SK-N-SH treated with all-trans-retinoic acid at 6 μM for 48 hours (cell line): ENCODE measurements at regions not wholly inside any gene's neighbourhood (a gene's known extent, or its start where the extent isn't known, plus 50 kb on each side); places are given as distances from the start of the nearest gene placed in this dataset.

Source experiments
- ATAC-seq: fragments of 200-7000 bp; cut with Tn5 transposase; 3 replicates; pipeline ENCODE4 v1.9.1; 2020; ENCODE audit warnings: mild to moderate bottlenecking, moderate library complexity
- ARNTL ChIP-seq: fragments of 450-650 bp; formaldehyde crosslinking; IDR thresholded peaks from 2 replicates; pipeline ENCODE4 v1.5.0; 2020; ENCODE audit warnings: low read depth, mild to moderate bottlenecking, moderate library complexity, borderline replicate concordance
- BACH2 ChIP-seq: fragments of 250-450 bp; sonication (Bioruptor Pico); IDR thresholded peaks from 2 replicates; pipeline ENCODE4 v1.9.0; 2021; ENCODE audit warnings: mild to moderate bottlenecking, borderline replicate concordance
- CSDC2 ChIP-seq: fragments of 250-450 bp; sonication (Bioruptor Pico); IDR thresholded peaks from 2 replicates; pipeline ENCODE4 v1.5.0; 2020; ENCODE audit warnings: mild to moderate bottlenecking, moderate library complexity
- ESRRG ChIP-seq: fragments of 250-450 bp; sonication (Bioruptor Pico); IDR thresholded peaks from 2 replicates; pipeline ENCODE4 v1.6.1; 2021; ENCODE audit warnings: mild to moderate bottlenecking
- GLIS3 ChIP-seq: fragments of 250-450 bp; sonication (Bioruptor Pico); IDR thresholded peaks from 2 replicates; pipeline ENCODE4 v1.5.0; 2020; ENCODE audit warnings: mild to moderate bottlenecking, moderate library complexity
- ISL1 ChIP-seq: fragments of 250-450 bp; sonication (Bioruptor Pico); IDR thresholded peaks from 2 replicates; pipeline ENCODE4 v2.1.2; 2022; ENCODE audit warnings: mild to moderate bottlenecking, moderate library complexity
- OSR1 ChIP-seq: fragments of 250-450 bp; sonication (Bioruptor Pico); IDR thresholded peaks from 2 replicates; pipeline ENCODE4 v1.8.0; 2022; ENCODE audit warnings: moderate library complexity, mild to moderate bottlenecking, inconsistent platforms
- PPARA ChIP-seq: fragments of 250-450 bp; sonication (Bioruptor Pico); IDR thresholded peaks from 2 replicates; pipeline ENCODE4 v1.5.0; 2020; ENCODE audit warnings: mild to moderate bottlenecking, borderline replicate concordance
- RARB ChIP-seq: fragments of 250-450 bp; sonication (Bioruptor Pico); IDR thresholded peaks from 2 replicates; pipeline ENCODE4 v1.8.0; 2021; ENCODE audit warnings: mild to moderate bottlenecking, moderate library complexity
- SNAI2 ChIP-seq: fragments of 250-450 bp; sonication (Bioruptor Pico); IDR thresholded peaks from 2 replicates; pipeline ENCODE4 v1.5.0; 2020; ENCODE audit warnings: mild to moderate bottlenecking, moderate library complexity
- TCF4 ChIP-seq: fragments of 250-450 bp; sonication (Bioruptor Pico); IDR thresholded peaks from 2 replicates; pipeline ENCODE4 v1.8.0; 2021; ENCODE audit warnings: mild to moderate bottlenecking, moderate library complexity, borderline replicate concordance
- ZC3H10 ChIP-seq: fragments of 250-450 bp; sonication (Bioruptor Pico); IDR thresholded peaks from 2 replicates; pipeline ENCODE4 v1.5.1; 2021; ENCODE audit warnings: mild to moderate bottlenecking, moderate library complexity
- ZFP3 ChIP-seq: fragments of 250-450 bp; sonication (Bioruptor Pico); IDR thresholded peaks from 2 replicates; pipeline ENCODE4 v1.5.0; 2020; ENCODE audit warnings: mild to moderate bottlenecking, moderate library complexity
- ZFP30 ChIP-seq: fragments of 450-650 bp; formaldehyde crosslinking; IDR thresholded peaks from 2 replicates; pipeline ENCODE4 v1.5.0; 2022; ENCODE audit warnings: mild to moderate bottlenecking, moderate library complexity
- ZNF565 ChIP-seq: fragments of 450-650 bp; formaldehyde crosslinking; conservative IDR thresholded peaks from 2 replicates; pipeline ENCODE4 v1.5.0; 2020; ENCODE audit warnings: low read depth, mild to moderate bottlenecking, moderate library complexity
- ZNF70 ChIP-seq: fragments of 450-650 bp; formaldehyde crosslinking; IDR thresholded peaks from 2 replicates; pipeline ENCODE4 v1.5.0; 2020; ENCODE audit warnings: mild to moderate bottlenecking, moderate library complexity
- ZNF8 ChIP-seq: fragments of 450-650 bp; formaldehyde crosslinking; IDR thresholded peaks from 2 replicates; pipeline ENCODE4 v1.5.0; 2020; ENCODE audit warnings: mild to moderate bottlenecking, moderate library complexity
- TF ChIP-seq, protein P1 (sequence below): fragments of 250-450 bp; sonication (Bioruptor Pico); IDR thresholded peaks from 2 replicates; pipeline ENCODE4 v1.8.0; 2020; ENCODE audit warnings: mild to moderate bottlenecking, moderate library complexity, borderline replicate concordance
- TF ChIP-seq, protein P2 (sequence below): fragments of 250-450 bp; sonication (Bioruptor Pico); IDR thresholded peaks from 2 replicates; pipeline ENCODE4 v1.5.1; 2020; ENCODE audit warnings: low read depth, mild to moderate bottlenecking, moderate library complexity
- TF ChIP-seq, protein P3 (sequence below): fragments of 250-450 bp; sonication (Bioruptor Pico); IDR thresholded peaks from 2 replicates; pipeline ENCODE4 v1.5.0; 2020; ENCODE audit warnings: mild to moderate bottlenecking, moderate library complexity
- TF ChIP-seq, protein P4 (sequence below): fragments of 250-450 bp; sonication (Bioruptor Pico); IDR thresholded peaks from 2 replicates; pipeline ENCODE4 v1.8.0; 2021; ENCODE audit warnings: low read depth, mild to moderate bottlenecking, moderate library complexity, borderline replicate concordance
- TF ChIP-seq, protein P5 (sequence below): fragments of 250-450 bp; sonication (Bioruptor Pico); IDR thresholded peaks from 2 replicates; pipeline ENCODE4 v1.5.1; 2021; ENCODE audit warnings: mild to moderate bottlenecking, moderate library complexity

DNA sequence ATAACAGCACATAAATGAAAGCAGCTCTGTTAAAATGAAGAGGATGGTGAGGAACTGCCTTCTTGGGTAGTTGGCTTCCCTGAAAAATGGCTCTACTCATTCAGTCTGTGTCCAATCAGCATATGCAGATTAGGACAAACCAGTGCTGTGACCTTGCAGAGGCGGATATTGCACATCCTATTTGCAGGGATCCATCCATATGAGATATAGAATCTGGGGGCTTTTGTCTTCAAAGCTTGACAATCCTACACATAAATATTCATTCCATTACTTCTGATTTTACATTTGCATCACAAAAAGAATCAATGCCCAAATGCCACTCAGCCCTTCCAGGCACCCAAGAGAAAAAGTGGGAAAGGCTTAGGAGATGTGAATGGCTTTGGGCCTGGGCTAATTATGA is 383.7 kb downstream of the EMP1 start:
- no peak for ATAC-seq

DNA sequence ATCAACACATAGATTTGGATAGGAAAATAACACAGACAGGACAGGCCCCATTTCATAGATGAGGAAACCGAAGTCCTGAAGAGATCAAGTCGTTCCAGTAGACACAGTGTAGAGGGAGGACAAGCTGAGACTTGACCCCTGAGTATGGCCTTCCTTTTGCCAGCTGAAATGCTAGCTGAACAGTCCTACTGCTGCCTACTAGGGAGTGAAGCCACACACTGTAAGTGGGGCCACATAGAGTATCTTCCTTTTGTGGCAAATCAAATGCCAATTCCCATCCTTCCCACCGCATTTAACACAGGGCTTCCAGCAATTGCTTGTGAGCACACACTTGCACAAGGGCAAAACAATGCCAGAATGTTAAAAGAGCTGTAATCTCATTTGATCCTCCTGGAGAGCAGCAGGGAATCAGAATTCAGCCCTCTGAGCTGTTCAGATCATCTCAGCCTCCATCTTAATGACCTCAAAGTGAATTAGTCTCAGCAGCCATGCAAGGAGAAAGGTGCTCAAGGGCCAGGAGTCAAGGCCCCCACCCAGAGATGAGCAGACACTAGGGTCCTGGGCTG is 380.5 kb downstream of the EMP1 start:
- ATAC-seq = no peak
- TF ChIP-seq ESRRG (CRISPR knock-in tag) (no peak), ZNF70 (no peak), OSR1 (CRISPR knock-in tag) (no peak), ZC3H10 (no peak), ZFP30 (CRISPR knock-in tag) (no peak), TCF4 (CRISPR knock-in tag) (no peak), GLIS3 (CRISPR knock-in tag) (no peak), CSDC2 (CRISPR knock-in tag) (no peak), PPARA (CRISPR knock-in tag) (no peak), ZNF565 (CRISPR knock-in tag) (no peak), ARNTL (CRISPR knock-in tag) (no peak)
- TF ChIP-seq, protein P1, sequence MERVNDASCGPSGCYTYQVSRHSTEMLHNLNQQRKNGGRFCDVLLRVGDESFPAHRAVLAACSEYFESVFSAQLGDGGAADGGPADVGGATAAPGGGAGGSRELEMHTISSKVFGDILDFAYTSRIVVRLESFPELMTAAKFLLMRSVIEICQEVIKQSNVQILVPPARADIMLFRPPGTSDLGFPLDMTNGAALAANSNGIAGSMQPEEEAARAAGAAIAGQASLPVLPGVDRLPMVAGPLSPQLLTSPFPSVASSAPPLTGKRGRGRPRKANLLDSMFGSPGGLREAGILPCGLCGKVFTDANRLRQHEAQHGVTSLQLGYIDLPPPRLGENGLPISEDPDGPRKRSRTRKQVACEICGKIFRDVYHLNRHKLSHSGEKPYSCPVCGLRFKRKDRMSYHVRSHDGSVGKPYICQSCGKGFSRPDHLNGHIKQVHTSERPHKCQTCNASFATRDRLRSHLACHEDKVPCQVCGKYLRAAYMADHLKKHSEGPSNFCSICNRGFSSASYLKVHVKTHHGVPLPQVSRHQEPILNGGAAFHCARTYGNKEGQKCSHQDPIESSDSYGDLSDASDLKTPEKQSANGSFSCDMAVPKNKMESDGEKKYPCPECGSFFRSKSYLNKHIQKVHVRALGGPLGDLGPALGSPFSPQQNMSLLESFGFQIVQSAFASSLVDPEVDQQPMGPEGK (CRISPR knock-in tag) = no peak
- TF ChIP-seq, protein P2, sequence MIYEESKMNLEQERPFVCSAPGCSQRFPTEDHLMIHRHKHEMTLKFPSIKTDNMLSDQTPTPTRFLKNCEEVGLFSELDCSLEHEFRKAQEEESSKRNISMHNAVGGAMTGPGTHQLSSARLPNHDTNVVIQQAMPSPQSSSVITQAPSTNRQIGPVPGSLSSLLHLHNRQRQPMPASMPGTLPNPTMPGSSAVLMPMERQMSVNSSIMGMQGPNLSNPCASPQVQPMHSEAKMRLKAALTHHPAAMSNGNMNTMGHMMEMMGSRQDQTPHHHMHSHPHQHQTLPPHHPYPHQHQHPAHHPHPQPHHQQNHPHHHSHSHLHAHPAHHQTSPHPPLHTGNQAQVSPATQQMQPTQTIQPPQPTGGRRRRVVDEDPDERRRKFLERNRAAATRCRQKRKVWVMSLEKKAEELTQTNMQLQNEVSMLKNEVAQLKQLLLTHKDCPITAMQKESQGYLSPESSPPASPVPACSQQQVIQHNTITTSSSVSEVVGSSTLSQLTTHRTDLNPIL (CRISPR knock-in tag) = no peak
- TF ChIP-seq, protein P3, sequence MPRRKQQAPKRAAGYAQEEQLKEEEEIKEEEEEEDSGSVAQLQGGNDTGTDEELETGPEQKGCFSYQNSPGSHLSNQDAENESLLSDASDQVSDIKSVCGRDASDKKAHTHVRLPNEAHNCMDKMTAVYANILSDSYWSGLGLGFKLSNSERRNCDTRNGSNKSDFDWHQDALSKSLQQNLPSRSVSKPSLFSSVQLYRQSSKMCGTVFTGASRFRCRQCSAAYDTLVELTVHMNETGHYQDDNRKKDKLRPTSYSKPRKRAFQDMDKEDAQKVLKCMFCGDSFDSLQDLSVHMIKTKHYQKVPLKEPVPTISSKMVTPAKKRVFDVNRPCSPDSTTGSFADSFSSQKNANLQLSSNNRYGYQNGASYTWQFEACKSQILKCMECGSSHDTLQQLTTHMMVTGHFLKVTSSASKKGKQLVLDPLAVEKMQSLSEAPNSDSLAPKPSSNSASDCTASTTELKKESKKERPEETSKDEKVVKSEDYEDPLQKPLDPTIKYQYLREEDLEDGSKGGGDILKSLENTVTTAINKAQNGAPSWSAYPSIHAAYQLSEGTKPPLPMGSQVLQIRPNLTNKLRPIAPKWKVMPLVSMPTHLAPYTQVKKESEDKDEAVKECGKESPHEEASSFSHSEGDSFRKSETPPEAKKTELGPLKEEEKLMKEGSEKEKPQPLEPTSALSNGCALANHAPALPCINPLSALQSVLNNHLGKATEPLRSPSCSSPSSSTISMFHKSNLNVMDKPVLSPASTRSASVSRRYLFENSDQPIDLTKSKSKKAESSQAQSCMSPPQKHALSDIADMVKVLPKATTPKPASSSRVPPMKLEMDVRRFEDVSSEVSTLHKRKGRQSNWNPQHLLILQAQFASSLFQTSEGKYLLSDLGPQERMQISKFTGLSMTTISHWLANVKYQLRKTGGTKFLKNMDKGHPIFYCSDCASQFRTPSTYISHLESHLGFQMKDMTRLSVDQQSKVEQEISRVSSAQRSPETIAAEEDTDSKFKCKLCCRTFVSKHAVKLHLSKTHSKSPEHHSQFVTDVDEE = no peak
- TF ChIP-seq, protein P4, sequence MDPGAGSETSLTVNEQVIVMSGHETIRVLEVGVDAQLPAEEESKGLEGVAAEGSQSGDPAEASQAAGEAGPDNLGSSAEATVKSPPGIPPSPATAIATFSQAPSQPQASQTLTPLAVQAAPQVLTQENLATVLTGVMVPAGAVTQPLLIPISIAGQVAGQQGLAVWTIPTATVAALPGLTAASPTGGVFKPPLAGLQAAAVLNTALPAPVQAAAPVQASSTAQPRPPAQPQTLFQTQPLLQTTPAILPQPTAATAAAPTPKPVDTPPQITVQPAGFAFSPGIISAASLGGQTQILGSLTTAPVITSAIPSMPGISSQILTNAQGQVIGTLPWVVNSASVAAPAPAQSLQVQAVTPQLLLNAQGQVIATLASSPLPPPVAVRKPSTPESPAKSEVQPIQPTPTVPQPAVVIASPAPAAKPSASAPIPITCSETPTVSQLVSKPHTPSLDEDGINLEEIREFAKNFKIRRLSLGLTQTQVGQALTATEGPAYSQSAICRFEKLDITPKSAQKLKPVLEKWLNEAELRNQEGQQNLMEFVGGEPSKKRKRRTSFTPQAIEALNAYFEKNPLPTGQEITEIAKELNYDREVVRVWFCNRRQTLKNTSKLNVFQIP (CRISPR knock-in tag) = no peak
- TF ChIP-seq, protein P5, sequence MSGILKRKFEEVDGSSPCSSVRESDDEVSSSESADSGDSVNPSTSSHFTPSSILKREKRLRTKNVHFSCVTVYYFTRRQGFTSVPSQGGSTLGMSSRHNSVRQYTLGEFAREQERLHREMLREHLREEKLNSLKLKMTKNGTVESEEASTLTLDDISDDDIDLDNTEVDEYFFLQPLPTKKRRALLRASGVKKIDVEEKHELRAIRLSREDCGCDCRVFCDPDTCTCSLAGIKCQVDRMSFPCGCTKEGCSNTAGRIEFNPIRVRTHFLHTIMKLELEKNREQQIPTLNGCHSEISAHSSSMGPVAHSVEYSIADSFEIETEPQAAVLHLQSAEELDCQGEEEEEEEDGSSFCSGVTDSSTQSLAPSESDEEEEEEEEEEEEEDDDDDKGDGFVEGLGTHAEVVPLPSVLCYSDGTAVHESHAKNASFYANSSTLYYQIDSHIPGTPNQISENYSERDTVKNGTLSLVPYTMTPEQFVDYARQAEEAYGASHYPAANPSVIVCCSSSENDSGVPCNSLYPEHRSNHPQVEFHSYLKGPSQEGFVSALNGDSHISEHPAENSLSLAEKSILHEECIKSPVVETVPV (CRISPR knock-in tag) = no peak

More for the DNA sequence above, 383.7 kb downstream of the EMP1 start:
- TF ChIP-seq BACH2 (CRISPR knock-in tag) (no peak), ZFP3 (CRISPR knock-in tag) (no peak), ISL1 (CRISPR knock-in tag) (no peak), RARB (no peak), PPARA (CRISPR knock-in tag) (no peak), SNAI2 (CRISPR knock-in tag) (no peak), ESRRG (CRISPR knock-in tag) (no peak), ZFP30 (CRISPR knock-in tag) (no peak), ZNF8 (CRISPR knock-in tag) (no peak)
- TF ChIP-seq, protein P3 = no peak
- TF ChIP-seq, protein P5 (CRISPR knock-in tag) = no peak
